H1 (cell line): ENCODE measurements at regions not wholly inside any gene's neighbourhood (a gene's known extent, or its start where the extent isn't known, plus 50 kb on each side); places are given as distances from the start of the nearest gene placed in this dataset.

Experiments
- CREB1 ChIP-seq: IDR thresholded peaks from 2 replicates; pipeline ENCODE4 v1.6.1; 2012; ENCODE audit warnings: inconsistent platforms
- GABPA ChIP-seq: IDR thresholded peaks from 2 replicates; pipeline ENCODE4 v1.6.1; 2011; ENCODE audit warnings: mild to moderate bottlenecking, low read length, moderate library complexity, borderline replicate concordance; ENCODE audit not compliant: insufficient read depth
- HDAC6 ChIP-seq: IDR thresholded peaks from one replicate; pipeline ENCODE4 v1.7.1; 2012; ENCODE audit warnings: low read depth, mild to moderate bottlenecking, inconsistent platforms, low read length, moderate library complexity
- KDM1A ChIP-seq: fragments of 200-600, 300-600 bp; sonication (generic); IDR thresholded peaks from 2 replicates; pipeline ENCODE4 v1.7.1; 2016; ENCODE audit warnings: mild to moderate bottlenecking, low read length, borderline replicate concordance
- SP4 ChIP-seq: IDR thresholded peaks from 2 replicates; pipeline ENCODE4 v1.6.1; 2012; ENCODE audit warnings: low read length, inconsistent platforms

DNA sequence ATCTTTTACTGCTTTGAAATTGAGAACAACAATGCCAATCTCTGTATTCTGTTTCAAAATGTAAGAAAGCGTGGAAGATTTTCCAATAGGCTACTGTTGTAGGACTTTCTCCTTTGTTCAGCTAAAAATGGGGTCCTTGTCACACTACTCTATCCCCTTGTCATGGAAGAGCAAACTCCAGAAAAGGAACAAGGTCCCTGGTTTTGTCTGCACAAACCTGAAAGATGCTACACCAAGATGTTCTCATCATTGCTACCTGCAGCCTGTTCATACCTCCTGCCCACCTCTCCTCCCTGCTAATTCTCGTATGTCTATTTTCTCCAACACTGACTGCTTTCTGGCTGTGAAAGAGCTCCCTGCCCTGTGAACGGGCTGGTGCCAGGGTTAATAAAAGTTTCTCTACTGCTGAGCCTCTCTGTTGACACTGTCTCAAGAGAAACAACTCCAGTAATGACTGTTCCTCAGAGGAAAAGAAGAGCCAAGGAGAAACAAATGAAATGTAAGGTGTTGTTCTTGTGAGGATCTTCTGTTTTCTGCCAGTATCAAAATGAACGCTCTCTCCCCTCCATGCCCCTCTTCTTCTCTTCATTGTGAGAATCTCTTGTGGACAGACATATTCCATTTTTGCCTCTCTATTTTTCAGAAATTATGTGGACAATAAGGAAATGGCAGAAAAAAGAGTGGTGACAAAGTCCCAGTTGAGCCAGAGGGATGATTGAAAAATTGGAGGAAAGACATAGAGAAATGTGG is 287.1 kb downstream of the ADGB start (continued):
- no peak for TF ChIP-seq SP4
- no peak for TF ChIP-seq GABPA
- TF ChIP-seq CREB1, result no peak
- TF ChIP-seq KDM1A, result no peak
- TF ChIP-seq HDAC6, result no peak
